Spleen (tissue), 11 donors: ENCODE measurements at regions not wholly inside any gene's neighbourhood (a gene's known extent, or its start where the extent isn't known, plus 50 kb on each side); places are given as distances from the start of the nearest gene placed in this dataset.

Experiments used
- DNase-seq: peaks from one replicate; pipeline ENCODE4 v3.0.0-alpha.2; 2020
- H3K27ac ChIP-seq, 8 donors: fragments of 200-600 bp; sonication (generic) in 7 of 8; 1 replicate in 4 of 8; 2 replicates in 4 of 8; pipeline versions ENCODE4 v1.5.0 to v1.8.0; 2016 to 2021; ENCODE audit warnings: inconsistent platforms in 4 of 8, mild to moderate bottlenecking in 4 of 8, moderate library complexity in 1 of 8
- H3K27me3 ChIP-seq, 7 donors: fragments of 200-600 bp; sonication (generic) in 6 of 7; replicated peaks in 1 of 7; 1 replicate in 4 of 7; 2 replicates in 3 of 7; pipeline versions ENCODE4 v1.5.0 to v1.8.0; 2016 to 2021; ENCODE audit warnings: inconsistent platforms in 3 of 7, mild to moderate bottlenecking in 1 of 7
- H3K36me3 ChIP-seq, 6 donors: fragments of 200-600 bp; sonication (generic) in 5 of 6; 1 replicate in 4 of 6; 2 replicates in 2 of 6; pipeline versions ENCODE4 v1.5.0 to v1.8.0; 2016 to 2021; ENCODE audit warnings: inconsistent platforms in 2 of 6
- H3K4me1 ChIP-seq, 6 donors: fragments of 200-600 bp; sonication (generic) in 5 of 6; 1 replicate in 3 of 6; 2 replicates in 3 of 6; pipeline versions ENCODE4 v1.5.0 to v1.8.0; 2016 to 2021; ENCODE audit warnings: inconsistent platforms in 3 of 6
- H3K4me3 ChIP-seq, 8 donors: fragments of 200-600 bp; sonication (generic) in 7 of 8; 1 replicate in 4 of 8; 2 replicates in 4 of 8; pipeline versions ENCODE4 v1.5.0 to v1.8.0; 2016 to 2021; ENCODE audit warnings: inconsistent platforms in 4 of 8, mild to moderate bottlenecking in 4 of 8, moderate library complexity in 2 of 8
- H3K9me3 ChIP-seq, 8 donors: fragments of 200-600 bp; sonication (generic) in 7 of 8; 1 replicate in 4 of 8; 2 replicates in 4 of 8; pipeline versions ENCODE4 v1.5.0 to v1.8.0; 2016 to 2021; ENCODE audit warnings: inconsistent platforms in 4 of 8
- POLR2A ChIP-seq, 3 donors: fragments of 450-650 bp; IDR thresholded peaks; one replicate each; pipeline ENCODE4 v1.5.1; 2017; ENCODE audit warnings: antibody characterized with exemption in 3 of 3, mild to moderate bottlenecking in 1 of 3
- POLR2AphosphoS5 ChIP-seq, 3 donors: sonication (generic); formaldehyde crosslinking; IDR thresholded peaks; one replicate each; pipeline ENCODE4 v1.5.1; 2017; ENCODE audit warnings: antibody characterized with exemption in 3 of 3
- WGBS, 5 donors: extraction: QIAGEN DNeasy Blood & Tissue Kit in 3 of 5; methylation state at CpG; one replicate each; pipeline versions ENCODE4 v1.1.5 to v1.1.7; 2013 to 2018; 5-methylcytosine and 5-hydroxymethylcytosine counted together
- intact Hi-C: fragments of 100-400 bp; cut with DNase I; formaldehyde crosslinking; loops from one replicate; pipeline ENCODE4 v1.15.0; 2023; ENCODE audit warnings: low total_unique reads
- TF ChIP-seq, protein P1 (sequence below), 11 experiments: fragments of 200-600 bp in 7 of 11; fragments of 450-650 bp in 4 of 11; sonication (generic) in 4 of 11; IDR thresholded peaks in 8 of 11; conservative IDR thresholded peaks in 3 of 11; 1 replicate in 7 of 11; 2 replicates in 4 of 11; pipeline versions ENCODE4 v1.4.0 to v1.8.0; 2016 to 2021; ENCODE audit warnings: antibody characterized with exemption in 11 of 11, inconsistent platforms in 4 of 11, mild to moderate bottlenecking in 1 of 11
- donor health status: healthy with polysubstance abuse.
- donor health status: DM: no; HTN: no; CAD: no; lungs with moderate emphysema.
- donor health status: DM: no; HTN: no; CAD: no.
- donor health status: Bipolar disorder and iron deficiency.
- donor health status: healthy.
- donor health status: DM: no; HTN: no; CAD: no.
- donor health status: DM: yes; HTN: yes; CAD: no.

DNA sequence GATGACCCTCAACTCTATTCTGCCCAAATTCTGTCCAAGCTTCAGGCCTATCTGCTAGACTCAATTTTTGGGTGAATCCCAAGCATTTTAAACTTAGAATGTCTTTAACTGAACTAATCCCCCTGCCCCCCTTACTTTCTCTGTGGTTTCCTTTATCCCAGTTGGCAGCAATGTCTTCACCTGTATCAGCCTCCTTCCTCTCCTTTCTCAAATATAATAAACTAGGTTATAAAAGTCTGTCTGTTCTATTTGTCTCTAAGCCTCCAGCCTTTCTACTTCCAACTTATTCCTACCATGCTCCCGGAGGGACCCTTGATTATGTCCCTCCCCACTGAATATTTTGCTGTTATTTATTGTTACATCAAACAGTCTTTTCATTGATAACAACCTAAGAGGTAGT lies 375.5 kb upstream of the TRIB2 start:
- 90 to 97% (median 94%) methylated on average over 1 of the region's 1 CpG for WGBS, 5 donors
- Histone ChIP-seq H3K4me1 (no peaks in the 10 kb centered on the region), H3K4me3 (no peak overlapping the region), H3K36me3 (no peaks in the 10 kb centered on the region), H3K27ac (no peak overlapping the region), H3K9me3 (no peaks in the 10 kb centered on the region), H3K27me3 (no peaks in the 10 kb centered on the region)
- no peak for TF ChIP-seq POLR2AphosphoS5 (IDR thresholded peaks at IDR 0.05)
- intact Hi-C loops: no loop called here
- DNase-seq: no peak

- no peak overlapping the region for H3K27ac ChIP-seq
- WGBS, 5 donors: 85 to 94% (median 88%) methylated on average over 3 of the region's 3 CpGs
- no peaks in the 10 kb centered on the region for H3K27me3 ChIP-seq
- TF ChIP-seq POLR2A (IDR thresholded peaks at IDR 0.05) (no peak), POLR2AphosphoS5 (IDR thresholded peaks at IDR 0.05) (no peak)
- TF ChIP-seq, protein P1, sequence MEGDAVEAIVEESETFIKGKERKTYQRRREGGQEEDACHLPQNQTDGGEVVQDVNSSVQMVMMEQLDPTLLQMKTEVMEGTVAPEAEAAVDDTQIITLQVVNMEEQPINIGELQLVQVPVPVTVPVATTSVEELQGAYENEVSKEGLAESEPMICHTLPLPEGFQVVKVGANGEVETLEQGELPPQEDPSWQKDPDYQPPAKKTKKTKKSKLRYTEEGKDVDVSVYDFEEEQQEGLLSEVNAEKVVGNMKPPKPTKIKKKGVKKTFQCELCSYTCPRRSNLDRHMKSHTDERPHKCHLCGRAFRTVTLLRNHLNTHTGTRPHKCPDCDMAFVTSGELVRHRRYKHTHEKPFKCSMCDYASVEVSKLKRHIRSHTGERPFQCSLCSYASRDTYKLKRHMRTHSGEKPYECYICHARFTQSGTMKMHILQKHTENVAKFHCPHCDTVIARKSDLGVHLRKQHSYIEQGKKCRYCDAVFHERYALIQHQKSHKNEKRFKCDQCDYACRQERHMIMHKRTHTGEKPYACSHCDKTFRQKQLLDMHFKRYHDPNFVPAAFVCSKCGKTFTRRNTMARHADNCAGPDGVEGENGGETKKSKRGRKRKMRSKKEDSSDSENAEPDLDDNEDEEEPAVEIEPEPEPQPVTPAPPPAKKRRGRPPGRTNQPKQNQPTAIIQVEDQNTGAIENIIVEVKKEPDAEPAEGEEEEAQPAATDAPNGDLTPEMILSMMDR (IDR thresholded peaks at IDR 0.05 in 8 of 11, conservative IDR thresholded peaks at IDR 0.05 in 3 of 11): no peak
- H3K4me1 ChIP-seq: no peaks in the 10 kb centered on the region
- no peak overlapping the region for H3K4me3 ChIP-seq
- no peaks in the 10 kb centered on the region for H3K36me3 ChIP-seq
- intact Hi-C loops: no loop called here
- no peaks in the 10 kb centered on the region for H3K9me3 ChIP-seq
- DNase-seq: no peak
Measured at GRCh38 chr2:12341920-12342319, 374.8 kb upstream of the TRIB2 start.

DNA sequence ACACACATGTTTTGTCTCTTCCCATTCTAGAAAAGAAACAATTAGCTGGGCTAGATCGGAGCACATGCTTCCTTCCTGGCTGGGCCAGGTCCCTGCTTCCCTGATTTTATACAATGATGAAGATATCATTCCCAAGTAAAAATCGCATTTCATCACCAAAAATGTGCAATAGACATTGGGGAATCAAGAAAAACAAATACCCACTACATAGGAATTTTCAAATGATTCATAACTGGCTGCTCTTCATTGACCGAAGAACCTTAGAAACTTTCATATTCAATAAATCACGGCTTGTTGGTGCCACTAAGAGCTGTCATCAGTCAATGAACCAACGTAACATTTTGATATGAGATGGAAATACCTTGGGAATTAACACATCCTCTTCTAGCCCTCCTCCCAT lies 373.6 kb upstream of the TRIB2 start:
- TF ChIP-seq POLR2AphosphoS5 (IDR thresholded peaks at IDR 0.05) (no peak), POLR2A (IDR thresholded peaks at IDR 0.05) (no peak)
- TF ChIP-seq, protein P1 (IDR thresholded peaks at IDR 0.05 in 8 of 11, conservative IDR thresholded peaks at IDR 0.05 in 3 of 11): no peak
- Histone ChIP-seq H3K27me3 (no peaks in the 10 kb centered on the region), H3K9me3 (no peaks in the 10 kb centered on the region), H3K4me1 (no peaks in the 10 kb centered on the region), H3K27ac (no peak overlapping the region), H3K4me3 (no peak overlapping the region), H3K36me3 (no peaks in the 10 kb centered on the region)
- DNase-seq: no peak
- 88 to 92% (median 90%) methylated on average over 5 of the region's 5 CpGs for WGBS, 5 donors
- intact Hi-C loops: no loop called here

DNA sequence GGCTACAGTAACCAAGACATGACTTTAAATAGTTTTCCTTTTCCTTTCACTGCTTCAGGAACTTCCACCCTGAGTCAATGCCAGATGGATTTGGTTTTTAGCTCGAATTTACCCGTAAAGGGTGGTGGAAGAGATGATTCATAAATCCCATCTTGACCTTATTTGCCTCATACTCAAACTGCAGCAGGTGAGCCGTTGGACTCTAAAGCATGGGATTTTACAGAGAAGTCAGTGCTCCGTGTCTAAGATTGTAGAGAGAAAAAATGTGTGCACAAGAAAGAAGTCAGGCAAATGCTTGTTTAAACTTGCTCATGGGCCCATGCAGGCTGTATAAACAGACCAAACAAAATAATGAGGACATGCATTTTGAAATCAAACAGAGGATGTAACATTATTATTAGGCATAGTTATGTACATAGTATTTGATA lies 369.7 kb upstream of the TRIB2 start:
- no peaks in the 10 kb centered on the region for H3K36me3 ChIP-seq
- no peaks in the 10 kb centered on the region for H3K27me3 ChIP-seq
- no peak overlapping the region for H3K4me3 ChIP-seq
- no peak for TF ChIP-seq POLR2AphosphoS5 (IDR thresholded peaks at IDR 0.05)
- TF ChIP-seq POLR2A (IDR thresholded peaks at IDR 0.05): no peak
- TF ChIP-seq, protein P1 (IDR thresholded peaks at IDR 0.05 in 8 of 11, conservative IDR thresholded peaks at IDR 0.05 in 3 of 11): no peak
- H3K4me1 ChIP-seq: no peaks in the 10 kb centered on the region
- H3K9me3 ChIP-seq: no peaks in the 10 kb centered on the region
- no peak for DNase-seq
- intact Hi-C loops: no loop called here
- WGBS, 5 donors: 63 to 84% (median 77%) methylated on average over 4 of the region's 4 CpGs
- no peak overlapping the region for H3K27ac ChIP-seq

GRCh38 chr2:12348216-12348615 lies 368.5 kb upstream of the TRIB2 start:
- WGBS, 5 donors: 75 to 86% (median 82%) methylated on average over 3 of the region's 3 CpGs
- no peaks in the 10 kb centered on the region for H3K27me3 ChIP-seq
- no peaks in the 10 kb centered on the region for H3K9me3 ChIP-seq
- no peaks in the 10 kb centered on the region for H3K36me3 ChIP-seq
- intact Hi-C loops: no loop called here
- TF ChIP-seq POLR2AphosphoS5 (IDR thresholded peaks at IDR 0.05): no peak
- TF ChIP-seq, protein P1 (IDR thresholded peaks at IDR 0.05 in 8 of 11, conservative IDR thresholded peaks at IDR 0.05 in 3 of 11): no peak
- TF ChIP-seq POLR2A (IDR thresholded peaks at IDR 0.05): no peak
- no peak overlapping the region for H3K4me3 ChIP-seq
- H3K27ac ChIP-seq: no peak overlapping the region
- no peaks in the 10 kb centered on the region for H3K4me1 ChIP-seq
- no peak for DNase-seq
